Hematopoietic multipotent progenitor cell treated with erythropoietin and hydrocortisone succinate and interleukin-3 and kit ligand, for 4 days (in vitro differentiated cells): ENCODE measurements at regions not wholly inside any gene's neighbourhood (a gene's known extent, or its start where the extent isn't known, plus 50 kb on each side); places are given as distances from the start of the nearest gene placed in this dataset.
A peak's percentile ranks its signal among the peaks of the same experiment; 100 is the strongest.
"Not testable (repeated sequence)": the region's sequence is repeated elsewhere in the genome, so short reads cannot be mapped to it uniquely, and the experiment has no call there.

ENCODE experiments used
- DNase-seq: peaks from one replicate; pipeline ENCODE4 v3.0.0-alpha.2; 2015

DNA sequence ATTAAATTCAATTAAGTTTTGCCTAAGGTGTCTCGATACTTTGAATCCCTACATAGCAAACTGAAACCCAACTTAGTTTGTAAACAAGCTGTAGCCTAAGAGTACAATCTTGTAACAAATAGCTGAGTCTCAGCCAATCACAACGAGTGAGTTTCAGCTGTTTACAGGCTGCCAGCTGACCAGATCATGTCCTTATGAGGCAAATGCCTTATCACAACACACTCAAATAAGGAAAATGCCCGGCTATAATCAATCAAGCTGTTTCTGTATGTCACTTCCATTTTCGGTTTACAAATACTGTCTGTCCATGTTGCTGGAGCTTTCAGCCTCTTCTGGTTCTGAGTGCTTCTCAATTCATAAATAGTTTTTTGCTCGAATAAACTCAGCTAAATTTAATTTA lies 943.8 kb downstream of the SLC16A7 start:
- no peak for DNase-seq

DNA sequence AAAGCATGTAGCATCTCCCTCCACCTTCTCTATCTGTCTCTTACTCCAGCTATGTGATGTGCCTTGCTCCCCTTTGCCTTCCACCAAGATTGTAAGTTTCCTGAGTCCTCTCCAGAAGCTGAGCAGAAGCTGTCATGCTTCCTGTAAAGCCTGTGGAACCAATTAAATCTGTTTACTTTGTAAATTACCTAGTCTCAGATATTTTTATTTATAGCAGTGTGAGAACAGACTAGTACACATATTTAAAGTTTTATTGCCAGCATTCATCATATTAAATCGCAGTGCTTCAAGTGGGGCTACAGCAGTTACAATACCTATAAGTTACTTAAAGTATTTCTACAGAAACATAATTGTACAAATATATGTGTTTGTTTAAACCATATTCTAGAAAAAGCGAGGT lies 973.1 kb downstream of the SLC16A7 start:
- DNase-seq = no peak

DNA sequence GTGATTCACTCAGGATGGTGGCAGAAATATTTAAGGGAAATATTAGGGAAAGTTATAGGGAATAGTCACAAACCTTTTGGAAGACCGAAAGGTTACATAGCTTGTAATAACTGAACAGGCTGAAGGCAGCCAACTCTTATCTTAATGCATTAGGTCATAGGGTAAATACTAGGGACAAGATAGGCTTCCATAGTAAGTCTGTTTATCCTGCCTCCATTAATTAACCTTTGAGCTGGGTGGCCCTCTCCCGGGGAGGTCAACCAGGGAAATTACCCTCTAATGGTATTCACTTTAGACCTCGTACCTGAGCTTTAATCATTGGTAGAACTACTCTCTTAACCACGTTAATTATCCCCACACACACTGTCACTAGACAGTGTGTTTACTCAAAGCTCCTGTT lies 981.8 kb downstream of the SLC16A7 start:
- no peak for DNase-seq

DNA sequence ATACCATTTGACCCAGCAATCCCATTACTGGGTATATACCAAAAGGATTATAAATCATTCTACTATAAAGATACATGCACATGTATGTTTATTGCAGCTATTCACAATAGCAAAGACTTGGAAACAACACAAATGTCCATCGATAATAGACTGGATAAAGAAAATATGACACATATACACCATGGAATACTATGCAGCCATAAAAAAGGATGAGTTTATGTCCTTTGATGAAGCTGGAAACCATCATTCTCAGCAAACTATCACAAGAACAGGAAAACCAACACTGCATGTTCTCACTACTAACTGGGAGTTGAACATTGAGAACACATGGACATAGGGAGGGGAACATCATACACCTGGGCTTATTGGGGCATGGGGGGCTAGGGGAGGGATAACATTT lies 991.8 kb downstream of the SLC16A7 start:
- not testable (repeated sequence) for DNase-seq

DNA sequence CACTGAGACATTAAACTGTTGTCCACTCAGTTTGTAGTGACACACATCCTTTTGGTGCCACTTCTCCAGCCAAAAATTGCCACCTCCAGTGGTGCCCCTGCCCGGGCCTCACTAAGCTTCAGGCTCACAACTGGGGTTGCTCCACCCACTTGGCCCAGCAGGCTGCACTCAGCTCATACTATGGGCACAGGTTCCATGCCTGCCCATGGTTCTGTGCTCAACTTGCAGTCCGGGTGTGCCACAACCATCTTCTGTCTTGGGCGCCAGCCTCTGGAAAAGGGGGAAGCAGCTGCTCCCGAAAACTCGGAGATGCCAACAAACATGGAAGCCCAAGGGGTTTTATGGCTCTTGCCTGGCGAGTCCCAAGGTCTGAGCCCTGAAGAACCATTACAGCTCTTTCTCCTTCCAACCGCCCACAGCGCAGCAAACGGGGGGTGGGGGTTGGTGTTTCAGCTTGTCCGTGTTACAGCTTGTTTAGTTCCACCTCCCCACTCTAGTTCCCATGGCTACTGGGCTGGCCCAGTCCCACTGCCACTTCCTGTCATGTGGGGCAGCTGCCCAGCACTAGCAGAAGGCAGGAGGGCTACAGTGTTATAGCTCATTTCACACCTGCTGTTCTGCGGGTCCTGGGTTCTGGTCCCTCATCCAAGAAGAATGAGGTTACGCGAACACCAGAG lies 998.3 kb downstream of the SLC16A7 start:
- no peak for DNase-seq

DNA sequence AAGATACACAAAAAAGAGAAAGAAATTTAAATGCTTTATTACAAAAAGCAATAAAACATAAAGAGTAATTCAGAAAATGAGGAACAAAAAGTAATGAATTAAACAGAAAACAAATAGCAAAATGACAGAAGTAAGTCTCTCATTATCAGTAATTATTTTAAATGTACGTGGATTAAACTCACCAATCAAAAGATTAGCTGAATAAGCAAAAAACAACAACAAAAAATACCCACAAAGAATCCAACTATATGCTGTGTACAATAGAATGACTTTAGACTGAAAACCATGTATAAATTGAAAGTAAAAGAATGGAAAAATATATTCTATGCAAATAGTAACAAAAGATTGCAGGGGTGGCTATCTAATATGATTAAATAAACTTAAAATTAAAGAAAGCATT lies 1006.8 kb downstream of the SLC16A7 start:
- DNase-seq = no peak

DNA sequence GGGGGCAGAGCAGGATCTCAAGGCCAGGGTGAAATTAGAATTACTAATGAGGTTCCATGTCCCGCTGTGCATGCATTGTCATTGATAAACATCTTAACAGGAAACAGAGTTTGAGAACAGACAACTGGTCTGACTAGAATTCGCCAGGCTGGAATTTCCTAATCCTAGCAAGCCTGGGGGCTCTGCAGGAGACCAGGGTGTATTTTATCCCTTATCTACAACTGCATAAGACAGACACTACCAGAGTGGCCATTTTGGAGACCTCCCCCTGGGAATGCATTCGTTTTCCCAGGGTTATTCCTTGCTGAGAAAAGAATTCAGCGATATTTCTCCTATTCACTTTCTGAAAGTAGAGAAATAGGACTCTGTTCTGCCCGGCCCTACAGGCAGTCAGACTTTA lies 1007.6 kb downstream of the SLC16A7 start:
- not testable (repeated sequence) for DNase-seq

DNA sequence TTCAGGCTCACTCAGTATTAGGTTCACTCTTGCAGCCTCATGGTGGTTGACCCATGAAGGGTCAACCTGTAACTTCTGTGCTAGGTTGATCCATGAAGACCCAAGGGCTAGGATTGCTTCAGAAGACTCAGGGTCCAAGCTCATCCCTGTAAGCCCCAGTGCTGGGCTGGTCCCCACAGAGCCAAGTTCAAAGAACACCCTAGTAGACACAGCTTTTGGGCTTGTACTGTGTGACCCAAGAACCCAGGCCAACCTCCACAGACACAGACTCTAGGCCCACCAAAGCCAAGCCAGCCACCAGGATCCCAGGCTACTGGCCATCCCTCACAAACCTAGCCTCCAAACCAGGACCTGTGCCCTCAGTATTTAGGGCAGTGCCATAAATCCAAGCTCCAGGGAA lies 1020.6 kb downstream of the SLC16A7 start:
- DNase-seq = no peak

DNA sequence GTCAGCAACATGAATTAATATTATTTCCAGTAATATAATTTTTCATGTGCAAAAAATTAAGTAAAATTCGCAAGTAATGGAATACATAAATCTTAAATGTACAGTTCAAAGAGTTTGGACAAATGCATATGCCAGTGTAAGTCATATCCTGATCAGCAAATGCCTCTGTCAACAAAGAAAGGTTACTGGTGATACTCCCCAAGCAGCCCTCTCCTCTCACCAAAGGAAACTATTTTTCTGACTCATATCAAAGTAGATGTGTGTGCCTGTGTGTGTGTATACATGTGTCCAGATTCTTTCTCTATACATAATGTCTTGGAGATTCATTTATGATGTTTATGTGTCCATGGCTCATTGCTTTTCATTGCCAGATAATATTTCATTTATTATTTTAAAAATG lies 1035.0 kb downstream of the SLC16A7 start:
- DNase-seq = no peak

DNA sequence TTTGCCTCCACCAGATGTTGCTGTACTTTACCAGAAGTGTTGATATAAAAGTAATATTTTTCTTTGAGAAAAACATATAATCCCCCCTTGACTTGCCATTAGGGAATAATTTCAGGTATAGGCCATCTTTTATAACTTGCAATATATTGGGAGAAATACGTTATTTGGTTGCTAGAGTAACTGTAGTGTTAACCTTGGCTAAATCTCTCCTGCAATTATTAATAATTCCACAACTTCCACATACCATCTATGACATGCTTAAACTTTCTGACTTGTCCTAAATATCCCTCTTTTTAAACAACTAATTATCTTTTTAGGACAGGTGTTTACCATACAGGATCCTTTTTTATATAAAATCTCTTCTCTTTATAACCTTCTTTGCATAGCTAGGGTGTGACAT lies 1048.2 kb downstream of the SLC16A7 start:
- peak; percentile 1 for DNase-seq

DNA sequence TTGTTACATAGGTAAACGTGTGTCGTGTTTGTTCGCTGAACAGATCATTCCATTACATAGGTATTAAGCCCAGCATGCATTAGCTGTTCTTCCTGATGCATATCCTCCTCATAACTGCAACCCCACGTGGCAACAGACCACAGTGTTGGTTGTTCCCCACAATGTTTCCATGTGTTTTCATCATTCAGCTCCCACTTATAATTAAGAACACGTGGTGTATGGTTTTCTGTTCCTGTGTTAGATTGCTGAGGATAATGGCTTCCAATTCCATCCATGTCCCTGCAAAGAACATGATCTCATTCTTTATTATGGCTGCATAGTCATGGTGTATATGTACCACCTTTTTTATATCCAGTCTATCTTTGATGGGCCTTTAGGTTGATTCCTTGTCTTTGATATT lies 1071.1 kb downstream of the SLC16A7 start:
- no peak for DNase-seq

DNA sequence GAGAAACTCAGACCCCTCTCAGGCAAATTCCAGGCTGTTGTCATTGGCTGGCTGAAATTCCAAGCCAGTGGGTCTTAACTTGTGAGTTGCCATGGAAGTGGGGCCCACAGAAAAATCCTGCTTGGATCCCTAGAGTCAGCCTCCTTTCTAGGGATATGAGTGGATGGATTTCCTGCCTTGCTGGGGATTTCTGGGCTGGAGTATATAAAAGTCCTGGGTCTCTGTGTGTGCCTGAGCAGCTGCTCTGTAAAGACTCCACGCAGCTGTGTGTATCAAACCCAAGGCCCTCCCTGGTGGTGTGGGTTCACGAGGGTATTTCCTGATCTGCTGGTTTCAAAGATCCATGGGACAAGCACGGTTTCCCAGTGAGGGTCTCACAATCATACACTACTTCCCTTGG lies 1077.1 kb downstream of the SLC16A7 start:
- DNase-seq = no peak

DNA sequence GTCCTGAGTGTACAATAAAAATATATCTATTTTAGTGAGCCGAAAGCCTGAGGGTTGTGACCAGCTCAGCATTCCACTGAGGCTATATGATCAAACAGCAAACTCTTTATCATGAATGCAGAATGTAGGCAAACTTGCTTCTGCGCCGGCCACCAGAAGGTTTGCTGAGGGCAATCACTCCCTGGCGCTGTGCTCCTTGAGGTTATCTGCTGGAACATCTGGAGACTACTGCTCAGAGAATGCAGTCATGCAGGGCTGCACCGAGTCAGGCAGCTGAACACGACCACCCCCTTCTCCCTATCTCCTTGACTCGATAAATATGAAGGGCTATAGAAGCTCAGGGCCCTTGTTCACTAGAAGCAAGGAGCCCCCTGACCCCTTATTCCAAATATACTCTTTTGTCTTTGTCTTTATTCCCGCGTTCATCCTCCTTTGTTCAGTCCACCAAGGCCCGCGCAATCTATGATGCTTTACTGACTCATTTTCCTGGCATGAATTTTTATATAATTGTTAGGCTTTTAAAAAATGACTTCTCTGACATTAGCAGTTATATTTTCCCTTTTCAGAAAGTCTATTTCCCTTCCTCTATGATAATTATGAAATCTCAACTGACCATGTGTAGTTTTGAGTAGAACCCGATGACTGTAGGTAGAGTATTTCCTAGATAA lies 1089.3 kb downstream of the SLC16A7 start:
- peak; percentile 28 for DNase-seq

DNA sequence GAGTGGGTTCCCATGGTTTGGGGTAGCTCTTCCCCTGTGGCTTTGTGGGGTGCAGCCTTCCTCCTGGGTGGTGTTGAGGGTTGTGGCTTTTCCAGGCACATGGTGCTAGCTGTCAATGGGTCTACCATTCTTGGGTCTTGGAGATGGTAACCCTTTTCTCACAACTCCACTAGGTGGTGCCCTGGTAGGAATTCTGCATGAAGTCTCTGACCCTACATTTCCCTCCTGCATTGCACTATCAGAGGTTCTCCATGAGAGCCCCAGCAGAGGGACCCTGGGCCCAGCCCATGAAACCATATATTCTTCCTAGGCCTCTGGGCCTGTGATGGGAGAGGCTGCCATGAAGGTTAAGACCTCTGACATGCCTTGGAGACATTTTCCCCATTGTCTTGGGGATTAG lies 1093.3 kb downstream of the SLC16A7 start:
- peak; percentile 28 for DNase-seq

DNA sequence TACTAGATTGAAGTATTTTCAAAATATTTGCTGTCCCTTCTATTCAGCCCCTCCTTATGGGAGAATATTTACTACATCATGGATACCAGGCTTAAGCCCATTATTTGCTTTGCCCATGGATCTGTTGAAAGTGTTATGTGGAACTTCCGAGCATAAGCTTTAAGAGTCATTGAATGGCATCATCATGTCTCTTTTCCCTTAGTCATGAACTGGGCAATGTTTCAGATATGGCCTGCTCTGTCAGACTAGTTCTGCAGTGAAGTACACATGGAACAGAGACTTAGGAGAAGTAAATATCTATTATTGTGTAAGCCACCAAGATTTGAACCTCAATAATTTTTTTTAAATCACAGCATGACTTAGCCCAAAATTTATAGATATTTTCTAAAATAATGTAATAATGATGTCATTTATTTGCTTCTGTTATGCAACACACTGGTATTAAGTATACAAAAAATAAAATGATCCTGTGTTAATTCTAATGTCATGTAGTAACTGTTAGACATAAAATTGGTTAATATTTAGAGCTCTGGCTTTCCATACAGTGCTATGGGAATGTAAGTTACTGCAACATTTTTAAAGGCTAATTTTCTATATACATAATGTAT lies 1097.3 kb downstream of the SLC16A7 start:
- no peak for DNase-seq

DNA sequence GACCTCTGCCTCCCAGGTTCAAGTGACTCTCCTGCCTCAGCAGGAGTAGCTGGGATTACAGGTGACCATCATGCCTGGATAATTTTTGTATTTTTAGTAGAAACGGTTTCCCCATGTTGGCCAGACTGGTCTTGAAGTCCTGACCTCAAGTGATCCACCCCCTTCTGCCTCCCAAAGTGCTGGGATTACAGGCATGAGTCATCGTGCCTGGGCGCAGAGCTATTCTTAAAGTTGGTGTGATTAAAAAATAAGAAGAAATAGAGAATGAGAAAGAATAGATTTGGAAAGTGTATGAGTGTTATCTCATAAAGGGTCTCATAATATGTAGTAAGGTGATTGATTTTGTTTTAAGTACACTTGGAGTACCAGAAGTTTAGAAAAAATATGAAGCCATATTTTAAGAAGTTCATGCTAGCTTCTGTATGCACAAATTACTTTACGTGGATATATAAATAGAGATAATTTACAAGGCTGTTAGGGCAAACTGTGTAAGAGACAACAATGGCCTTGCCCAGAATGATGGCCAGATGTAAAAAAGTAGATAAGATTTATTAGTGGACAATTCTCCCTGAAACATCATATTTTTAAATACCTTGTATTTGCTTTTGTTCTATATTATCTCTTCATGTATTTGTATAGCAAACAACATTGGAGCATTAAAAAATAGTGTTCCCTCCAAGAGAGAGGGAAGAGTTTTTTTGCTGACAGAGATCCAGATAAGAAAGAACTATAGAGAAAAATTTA lies 1108.5 kb downstream of the SLC16A7 start:
- no peak for DNase-seq

DNA sequence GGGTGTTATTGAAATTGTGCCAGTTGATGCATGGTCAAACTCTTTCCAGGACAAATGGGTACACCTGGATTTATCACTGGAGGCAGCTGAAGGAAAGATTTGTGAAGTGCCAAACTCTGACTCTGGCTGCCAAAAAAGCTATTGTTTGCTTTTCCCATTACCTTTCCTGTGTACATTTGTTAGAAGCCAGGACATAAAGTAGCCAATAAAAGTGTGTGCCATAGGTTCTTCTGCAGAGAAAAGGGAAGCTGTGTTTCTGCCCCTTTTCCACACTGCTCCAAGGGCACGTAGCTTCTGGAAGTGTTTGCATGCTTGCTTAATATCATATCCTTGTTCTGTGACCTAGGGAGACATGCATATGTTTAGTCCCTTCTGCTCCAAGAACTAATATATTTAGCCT lies 1114.4 kb downstream of the SLC16A7 start:
- DNase-seq = no peak

DNA sequence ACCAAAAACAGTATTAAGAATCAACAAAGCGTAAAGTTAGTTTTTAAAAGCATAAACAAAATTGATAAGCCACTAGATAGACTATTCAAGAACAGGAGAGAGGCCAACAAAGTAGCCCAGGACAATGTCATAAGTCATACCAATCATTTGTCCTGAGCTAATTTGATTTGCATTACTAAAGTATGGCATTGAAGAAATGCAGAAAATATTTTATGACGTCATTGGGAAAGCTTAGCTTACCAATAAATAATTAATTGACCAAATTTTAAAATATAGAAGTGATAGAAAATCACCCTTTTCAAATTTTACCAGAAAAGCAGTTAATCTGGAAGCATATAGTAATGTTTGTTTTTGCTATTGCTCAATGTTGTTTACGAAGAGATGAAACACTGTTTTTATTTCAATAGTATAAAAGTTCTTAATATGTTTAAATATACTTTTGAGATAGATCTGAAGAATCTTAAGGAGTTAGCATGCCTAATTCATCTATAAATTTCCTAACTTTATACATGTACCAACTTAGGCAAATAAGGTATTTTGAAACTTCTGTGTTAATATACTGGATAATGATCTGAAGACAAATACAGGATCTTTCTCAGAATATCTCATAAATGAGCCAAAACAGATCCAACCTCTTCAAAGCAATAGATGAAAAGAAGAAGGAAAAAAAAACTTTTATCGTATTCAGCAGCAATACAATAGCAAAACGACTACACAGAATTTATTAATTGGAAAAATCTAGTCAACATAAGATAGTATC lies 1118.5 kb downstream of the SLC16A7 start:
- DNase-seq = no peak

DNA sequence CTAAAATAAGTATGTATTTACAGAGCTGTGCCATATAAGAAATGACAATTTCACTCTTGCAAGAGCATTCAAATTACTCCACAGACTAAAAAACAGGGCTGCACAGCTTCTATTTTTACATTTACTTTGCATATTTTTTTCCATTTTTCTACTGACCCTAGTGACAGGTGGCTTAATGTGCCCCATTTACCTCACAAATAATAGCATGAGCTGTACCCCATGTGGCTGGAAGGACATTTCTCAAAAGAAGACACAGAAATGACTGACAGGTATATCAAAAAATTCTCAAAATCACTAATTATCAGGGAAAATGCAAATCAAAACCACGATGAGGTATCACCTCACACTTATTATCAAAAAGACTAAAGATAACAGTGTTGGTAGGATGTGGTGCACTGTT lies 1128.6 kb downstream of the SLC16A7 start:
- DNase-seq = no peak

DNA sequence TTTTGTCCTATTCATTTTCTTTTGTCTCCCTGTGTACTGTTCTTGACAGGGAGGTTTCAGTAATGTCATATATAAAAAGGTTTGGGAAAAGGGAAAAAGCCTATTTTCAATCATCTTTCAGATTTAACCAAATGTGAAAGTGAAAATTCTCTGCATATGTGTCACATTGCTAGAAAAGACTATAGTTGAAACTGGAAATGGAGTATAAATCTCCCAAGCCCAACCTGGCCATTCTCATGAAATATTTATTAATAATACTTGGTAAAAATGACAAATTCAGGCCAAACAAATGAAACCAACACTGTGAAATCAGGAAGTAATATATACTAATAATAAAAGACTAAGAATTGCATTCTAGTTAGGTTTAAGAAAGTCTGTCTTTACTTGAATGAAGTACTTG lies 1129.2 kb downstream of the SLC16A7 start:
- no peak for DNase-seq

DNA sequence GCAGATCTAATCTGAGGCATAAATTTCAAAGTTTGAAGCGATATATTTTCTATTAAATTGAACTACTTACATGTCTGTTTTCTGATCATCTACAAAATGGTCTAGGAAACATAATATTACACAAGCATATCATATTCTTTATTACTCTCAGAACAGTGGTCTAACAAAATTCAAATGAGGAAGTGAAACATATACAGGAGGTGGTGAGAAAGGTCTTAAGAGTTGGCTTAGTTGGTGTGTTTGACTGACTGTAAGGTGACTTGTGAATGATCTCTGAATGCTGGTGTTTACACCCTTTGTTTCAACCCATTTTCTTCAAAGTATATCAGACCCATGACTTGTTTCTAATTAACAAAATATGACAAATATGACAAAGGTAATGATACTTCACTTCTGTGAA lies 1156.8 kb downstream of the SLC16A7 start:
- peak; percentile 6 for DNase-seq

DNA sequence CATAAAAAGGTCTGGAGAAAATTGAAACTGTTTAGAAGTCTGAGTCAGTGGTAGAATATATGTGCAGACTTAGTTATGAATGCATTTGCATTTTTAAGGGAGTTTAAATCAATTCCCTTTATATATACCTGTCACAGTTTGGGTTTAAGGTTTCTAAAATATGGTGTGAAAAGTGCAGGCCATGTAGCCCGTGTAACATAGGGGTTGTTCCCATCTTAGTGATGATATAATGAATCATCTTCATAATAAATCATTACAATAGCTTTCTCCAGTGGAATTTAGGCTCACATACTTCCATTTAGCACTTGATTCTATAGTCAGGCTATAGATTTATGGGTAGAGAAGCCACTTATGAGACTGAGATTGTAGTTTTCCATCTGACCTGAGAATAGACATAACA lies 1162.4 kb downstream of the SLC16A7 start:
- DNase-seq = no peak

DNA sequence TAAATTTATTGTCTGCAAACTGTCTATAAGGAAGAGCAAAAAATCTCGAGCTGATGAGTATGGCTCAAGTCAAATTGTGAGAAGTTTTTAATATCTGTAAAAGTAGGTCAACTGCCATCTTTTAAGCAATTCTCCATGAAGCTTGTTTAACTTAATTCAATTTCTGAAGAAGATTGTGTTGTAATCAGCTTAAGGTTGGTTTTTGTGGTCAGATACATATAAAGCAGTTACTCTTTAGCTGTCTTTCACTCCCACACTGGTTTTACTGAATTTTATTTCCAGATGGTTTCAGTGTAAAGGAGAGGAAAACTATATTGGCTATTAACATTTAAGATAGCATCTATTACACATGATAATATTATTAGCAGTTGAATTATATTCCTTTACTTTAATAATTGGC lies 1165.1 kb downstream of the SLC16A7 start:
- peak; percentile 34 for DNase-seq
